MM.1S (cell line): ENCODE measurements at regions not wholly inside any gene's neighbourhood (a gene's known extent, or its start where the extent isn't known, plus 50 kb on each side); places are given as distances from the start of the nearest gene placed in this dataset.

Experiments
- DNase-seq: peaks from one replicate; pipeline ENCODE4 v3.0.0-alpha.2; 2015
- H2AFZ ChIP-seq: fragments of 300-600 bp; sonication (generic); 2 replicates; pipeline ENCODE4 v1.6.0; 2016; ENCODE audit warnings: antibody characterized with exemption, low read length
- H3F3A ChIP-seq: fragments of 300-600 bp; sonication (generic); 2 replicates; pipeline ENCODE4 v1.6.1; 2016; ENCODE audit warnings: mild to moderate bottlenecking, antibody characterized with exemption, low read length, moderate library complexity, mixed read lengths; ENCODE audit not compliant: insufficient read depth
- H3K27ac ChIP-seq: fragments of 300-600 bp; sonication (generic); 2 replicates; pipeline ENCODE4 v1.5.1; 2016; ENCODE audit warnings: mild to moderate bottlenecking, low read length
- H3K27me3 ChIP-seq: fragments of 300-600 bp; sonication (generic); replicated peaks from 2 replicates; pipeline ENCODE4 v1.6.0; 2016; ENCODE audit warnings: low read length; ENCODE audit not compliant: insufficient read depth
- H3K36me3 ChIP-seq: fragments of 300-600 bp; sonication (generic); replicated peaks from 2 replicates; pipeline ENCODE4 v1.6.1; 2016; ENCODE audit warnings: mild to moderate bottlenecking, low read length, mixed read lengths; ENCODE audit not compliant: insufficient read depth
- H3K4me1 ChIP-seq: fragments of 300-600 bp; sonication (generic); 2 replicates; pipeline ENCODE4 v1.6.1; 2016; ENCODE audit warnings: low read length, mixed read lengths
- H3K4me2 ChIP-seq: fragments of 300-600 bp; sonication (generic); 2 replicates; pipeline ENCODE4 v1.6.0; 2016; ENCODE audit warnings: low read depth, low read length
- H3K4me3 ChIP-seq: fragments of 300-600 bp; sonication (generic); 2 replicates; pipeline ENCODE4 v1.5.1; 2016; ENCODE audit warnings: low read length, mixed read lengths
- H3K79me2 ChIP-seq: fragments of 300-600 bp; sonication (generic); 2 replicates; pipeline ENCODE4 v1.6.1; 2016; ENCODE audit warnings: mixed run types, low read length, mixed read lengths
- H3K9ac ChIP-seq: fragments of 300-600 bp; sonication (generic); 2 replicates; pipeline ENCODE4 v1.6.1; 2016; ENCODE audit warnings: low read length, mixed read lengths
- H3K9me2 ChIP-seq: fragments of 300-600 bp; sonication (generic); replicated peaks from 2 replicates; pipeline ENCODE4 v1.6.1; 2016; ENCODE audit warnings: mild to moderate bottlenecking, low read length, mixed read lengths; ENCODE audit not compliant: insufficient read depth
- H3K9me3 ChIP-seq: fragments of 300-600 bp; sonication (generic); replicated peaks from 2 replicates; pipeline ENCODE4 v1.6.1; 2016; ENCODE audit warnings: mild to moderate bottlenecking, low read length, mixed read lengths; ENCODE audit not compliant: insufficient read depth
- H4K20me1 ChIP-seq: fragments of 300-600 bp; sonication (generic); 2 replicates; pipeline ENCODE4 v1.6.1; 2016; ENCODE audit warnings: mild to moderate bottlenecking, low read length, moderate library complexity, mixed read lengths; ENCODE audit not compliant: insufficient read depth
- EZH2 ChIP-seq: fragments of 300-600 bp; sonication (generic); optimal IDR thresholded peaks from 2 replicates; pipeline ENCODE3; 2017; ENCODE audit warnings: low read depth, mild to moderate bottlenecking, antibody characterized with exemption, low read length, mixed read lengths
- EZH2phosphoT487 ChIP-seq: fragments of 300-600 bp; sonication (generic); IDR thresholded peaks from 2 replicates; pipeline ENCODE4 v1.6.1; 2018; ENCODE audit warnings: antibody characterized with exemption, low read length
- TF ChIP-seq, protein P1 (sequence below): fragments of 300-600 bp; sonication (generic); IDR thresholded peaks from 2 replicates; pipeline ENCODE4 v1.5.1; 2016; ENCODE audit warnings: antibody characterized with exemption, low read length, mixed read lengths

DNA sequence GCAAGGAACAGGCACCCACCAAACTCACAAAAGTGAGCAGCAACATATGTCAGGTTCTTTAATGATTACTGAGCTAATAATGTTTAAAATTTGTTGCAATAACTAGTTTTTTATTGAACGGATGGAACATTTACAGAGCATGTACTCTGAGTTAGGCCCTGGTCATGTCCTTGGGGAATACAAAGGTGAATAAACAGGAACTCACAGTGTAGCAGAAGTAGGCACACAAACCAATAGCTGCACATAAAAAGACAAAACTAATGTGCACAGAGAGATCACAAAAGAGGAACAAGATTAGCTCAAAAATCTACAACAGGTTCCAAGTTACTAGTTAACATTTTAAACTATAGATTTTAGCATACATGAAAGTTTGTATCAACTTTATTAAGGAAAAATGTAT is 505.3 kb upstream of the PPP2R3A start:
- no peak for TF ChIP-seq EZH2
- TF ChIP-seq, protein P1, sequence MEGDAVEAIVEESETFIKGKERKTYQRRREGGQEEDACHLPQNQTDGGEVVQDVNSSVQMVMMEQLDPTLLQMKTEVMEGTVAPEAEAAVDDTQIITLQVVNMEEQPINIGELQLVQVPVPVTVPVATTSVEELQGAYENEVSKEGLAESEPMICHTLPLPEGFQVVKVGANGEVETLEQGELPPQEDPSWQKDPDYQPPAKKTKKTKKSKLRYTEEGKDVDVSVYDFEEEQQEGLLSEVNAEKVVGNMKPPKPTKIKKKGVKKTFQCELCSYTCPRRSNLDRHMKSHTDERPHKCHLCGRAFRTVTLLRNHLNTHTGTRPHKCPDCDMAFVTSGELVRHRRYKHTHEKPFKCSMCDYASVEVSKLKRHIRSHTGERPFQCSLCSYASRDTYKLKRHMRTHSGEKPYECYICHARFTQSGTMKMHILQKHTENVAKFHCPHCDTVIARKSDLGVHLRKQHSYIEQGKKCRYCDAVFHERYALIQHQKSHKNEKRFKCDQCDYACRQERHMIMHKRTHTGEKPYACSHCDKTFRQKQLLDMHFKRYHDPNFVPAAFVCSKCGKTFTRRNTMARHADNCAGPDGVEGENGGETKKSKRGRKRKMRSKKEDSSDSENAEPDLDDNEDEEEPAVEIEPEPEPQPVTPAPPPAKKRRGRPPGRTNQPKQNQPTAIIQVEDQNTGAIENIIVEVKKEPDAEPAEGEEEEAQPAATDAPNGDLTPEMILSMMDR = no peak
- TF ChIP-seq EZH2phosphoT487 = no peak
- no peaks in the 10 kb centered on the region for H3K27me3 ChIP-seq
- H3K4me2 ChIP-seq = no peak overlapping the region
- H3K4me1 ChIP-seq = no peaks in the 10 kb centered on the region
- no peak for DNase-seq
- no peaks in the 10 kb centered on the region for H3K9me3 ChIP-seq
- H3K27ac ChIP-seq = no peak overlapping the region
- H3F3A ChIP-seq = no peaks in the 10 kb centered on the region
- no peak overlapping the region for H3K4me3 ChIP-seq
- H3K79me2 ChIP-seq = no peaks in the 10 kb centered on the region
- no peaks in the 10 kb centered on the region for H4K20me1 ChIP-seq
- H3K9ac ChIP-seq = no peak overlapping the region
- no peak overlapping the region for H2AFZ ChIP-seq
- H3K36me3 ChIP-seq = no peaks in the 10 kb centered on the region
- no peaks in the 10 kb centered on the region for H3K9me2 ChIP-seq

DNA sequence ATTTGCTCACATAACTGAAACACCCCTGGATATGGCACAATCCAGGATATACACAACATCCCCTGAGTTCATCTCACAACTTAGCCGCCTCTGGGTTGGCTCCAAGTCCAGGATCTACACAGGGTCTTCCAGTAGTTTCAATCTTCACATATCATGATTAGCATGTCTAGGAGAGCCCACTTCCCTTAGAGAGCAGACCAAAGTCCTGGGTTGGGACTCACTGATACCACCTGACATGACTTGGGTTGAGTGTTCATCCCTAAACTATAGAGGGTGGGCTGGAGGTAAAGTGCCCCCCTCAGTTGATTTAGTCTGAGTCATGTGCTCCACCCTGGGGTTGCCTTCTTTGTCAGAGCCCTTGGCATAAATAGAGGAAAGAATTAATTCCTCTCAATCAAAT is 493.6 kb upstream of the PPP2R3A start:
- H3K9me3 ChIP-seq = no peaks in the 10 kb centered on the region
- DNase-seq = no peak
- H3K79me2 ChIP-seq = no peaks in the 10 kb centered on the region
- H2AFZ ChIP-seq = no peak overlapping the region
- TF ChIP-seq EZH2 = no peak
- TF ChIP-seq EZH2phosphoT487 = no peak
- TF ChIP-seq, protein P1 = no peak
- H3K9ac ChIP-seq = no peak overlapping the region
- H3K27me3 ChIP-seq = no peaks in the 10 kb centered on the region
- no peaks in the 10 kb centered on the region for H4K20me1 ChIP-seq
- no peaks in the 10 kb centered on the region for H3F3A ChIP-seq
- H3K36me3 ChIP-seq = no peaks in the 10 kb centered on the region
- H3K9me2 ChIP-seq = no peaks in the 10 kb centered on the region
- H3K4me1 ChIP-seq = no peaks in the 10 kb centered on the region
- H3K4me3 ChIP-seq = no peak overlapping the region
- no peak overlapping the region for H3K27ac ChIP-seq
- no peak overlapping the region for H3K4me2 ChIP-seq

DNA sequence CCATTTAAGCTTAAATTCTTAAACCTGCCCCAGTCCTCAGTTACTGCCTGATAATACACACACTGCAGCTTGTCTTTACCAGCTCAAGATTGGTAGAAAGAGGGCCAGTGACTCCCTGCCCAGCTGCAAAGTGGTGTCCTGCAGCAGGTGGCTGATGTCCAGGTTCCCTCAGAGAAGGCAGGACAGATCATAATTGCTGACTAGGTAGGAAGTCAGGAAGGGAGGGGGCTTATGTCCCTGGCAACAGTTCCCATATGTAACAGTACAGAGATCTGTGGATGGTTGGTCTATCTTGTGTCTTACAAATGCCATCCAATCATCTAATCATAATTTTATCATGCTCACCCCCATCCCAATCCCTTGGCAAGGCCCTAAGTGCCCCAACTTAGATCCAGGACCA is 492.1 kb upstream of the PPP2R3A start:
- no peaks in the 10 kb centered on the region for H3K27me3 ChIP-seq
- no peaks in the 10 kb centered on the region for H3K9me2 ChIP-seq
- H3K27ac ChIP-seq = no peak overlapping the region
- no peak overlapping the region for H3K4me3 ChIP-seq
- H3F3A ChIP-seq = no peaks in the 10 kb centered on the region
- H4K20me1 ChIP-seq = no peaks in the 10 kb centered on the region
- no peak overlapping the region for H3K4me2 ChIP-seq
- no peak overlapping the region for H2AFZ ChIP-seq
- no peak overlapping the region for H3K9ac ChIP-seq
- no peaks in the 10 kb centered on the region for H3K36me3 ChIP-seq
- H3K9me3 ChIP-seq = no peaks in the 10 kb centered on the region
- no peaks in the 10 kb centered on the region for H3K4me1 ChIP-seq
- no peak for DNase-seq
- TF ChIP-seq EZH2phosphoT487 (no peak), EZH2 (no peak)
- TF ChIP-seq, protein P1 = no peak
- H3K79me2 ChIP-seq = no peaks in the 10 kb centered on the region
